ENCODE measurements at regions not wholly inside any gene's neighbourhood (a gene's known extent, or its start where the extent isn't known, plus 50 kb on each side); places are given as distances from the start of the nearest gene placed in this dataset.
"Not testable (repeated sequence)": the region's sequence is repeated elsewhere in the genome, so short reads cannot be mapped to it uniquely, and the experiment has no call there.

- DNase-seq, result no peak
Measured at GRCh38 chr9:71587576-71588362, 180.5 kb downstream of the CEMIP2 start.

- DNase-seq, result no peak
Measured at GRCh38 chr9:71583792-71584191, 184.5 kb downstream of the CEMIP2 start.

GRCh38 chr9:71582347-71582746, 186.0 kb downstream of the CEMIP2 start:
- no peak for DNase-seq

GRCh38 chr9:71581101-71581500, 187.2 kb downstream of the CEMIP2 start:
- DNase-seq, result no peak

- no peak for DNase-seq
Measured at GRCh38 chr9:71571186-71571585, 197.1 kb downstream of the CEMIP2 start.

GRCh38 chr9:71567890-71568289, 200.4 kb downstream of the CEMIP2 start:
- DNase-seq, result no peak

- no peak for DNase-seq
Measured at GRCh38 chr9:71562140-71562539, 206.2 kb downstream of the CEMIP2 start.

GRCh38 chr9:71557310-71557709, 211.0 kb downstream of the CEMIP2 start:
- DNase-seq, result no peak

- DNase-seq, result no peak
Measured at GRCh38 chr9:71552480-71552879, 215.8 kb downstream of the CEMIP2 start.

- no peak for DNase-seq
Measured at GRCh38 chr9:71549023-71549422, 219.3 kb downstream of the CEMIP2 start.

- DNase-seq, result no peak
Measured at GRCh38 chr9:71544464-71544863, 223.8 kb downstream of the CEMIP2 start.

GRCh38 chr9:71541436-71541835, 226.9 kb downstream of the CEMIP2 start:
- no peak for DNase-seq

GRCh38 chr9:71524996-71525580, 243.2 kb downstream of the CEMIP2 start:
- no peak for DNase-seq

- no peak for DNase-seq
Measured at GRCh38 chr9:71524516-71524915, 243.8 kb downstream of the CEMIP2 start.

GRCh38 chr9:71521132-71521531, 247.2 kb downstream of the CEMIP2 start:
- no peak for DNase-seq

- no peak for DNase-seq
Measured at GRCh38 chr9:71519098-71519696, 249.1 kb downstream of the CEMIP2 start.

GRCh38 chr9:71518045-71518827, 250.1 kb downstream of the CEMIP2 start:
- DNase-seq, result no peak

GRCh38 chr9:71515626-71516025, 252.7 kb downstream of the CEMIP2 start:
- DNase-seq, result no peak

- no peak for DNase-seq
Measured at GRCh38 chr9:71515107-71515506, 253.2 kb downstream of the CEMIP2 start.

- DNase-seq, result no peak
Measured at GRCh38 chr9:71514344-71514975, 253.9 kb downstream of the CEMIP2 start.

- DNase-seq, result no peak
Measured at GRCh38 chr9:71509054-71509453, 259.3 kb downstream of the CEMIP2 start.

GRCh38 chr9:71508141-71508540, 260.2 kb downstream of the CEMIP2 start:
- not testable (repeated sequence) for DNase-seq

GRCh38 chr9:71506821-71507220, 261.5 kb downstream of the CEMIP2 start:
- DNase-seq, result no peak
